ENCODE measurements at regions not wholly inside any gene's neighbourhood (a gene's known extent, or its start where the extent isn't known, plus 50 kb on each side); places are given as distances from the start of the nearest gene placed in this dataset.
"Not testable (repeated sequence)": the region's sequence is repeated elsewhere in the genome, so short reads cannot be mapped to it uniquely, and the experiment has no call there.

- H2AK5ac ChIP-seq (ENCODE audit: low read depth, low read length); H3K23ac ChIP-seq (ENCODE audit: low read depth, low read length, poor library complexity); H2AFZ ChIP-seq (ENCODE audit: low read length); H3K9me3 ChIP-seq (replicated peaks in 1 of 2; ENCODE audit: control insufficient read depth in 2 of 2, insufficient read depth in 1 of 2, low read depth in 1 of 2, low read length in 2 of 2); H3K27ac ChIP-seq (replicated peaks; ENCODE audit: low read length); H3K79me1 ChIP-seq (ENCODE audit: low read depth, low read length); H2BK5ac ChIP-seq (ENCODE audit: low read length); H3K4ac ChIP-seq (ENCODE audit: low read length); H3K4me2 ChIP-seq (ENCODE audit: insufficient read depth, low read length, poor library complexity, severe bottlenecking); H3K14ac ChIP-seq (ENCODE audit: low read length); DNase-seq (ENCODE audit: low spot score); H2BK15ac ChIP-seq (ENCODE audit: low read length); H2BK120ac ChIP-seq (ENCODE audit: low read depth, low read length); H3K4me1 ChIP-seq (ENCODE audit: control insufficient read depth in 2 of 2, insufficient read depth in 1 of 2, low read depth in 1 of 2, low read length in 2 of 2); H2BK12ac ChIP-seq (ENCODE audit: low read length); H4K91ac ChIP-seq (ENCODE audit: low read depth, low read length, poor library complexity); H3K36me3 ChIP-seq (replicated peaks in 1 of 2; ENCODE audit: control insufficient read depth in 2 of 2, insufficient read depth in 2 of 2, low read length in 2 of 2); H3K18ac ChIP-seq (ENCODE audit: low read length); H4K8ac ChIP-seq (ENCODE audit: low read depth, low read length); H3K4me3 ChIP-seq (ENCODE audit: low read length in 2 of 2); H3K27me3 ChIP-seq (ENCODE audit: control insufficient read depth in 3 of 3, insufficient read depth in 3 of 3, low read depth in 1 of 3, low read length in 3 of 3); H3K9ac ChIP-seq (ENCODE audit: low read depth, low read length, poor library complexity): not testable (repeated sequence)
- WGBS, 2 donors (ENCODE audit: extremely low coverage in 2 of 2, insufficient read length in 2 of 2, insufficient replicate concordance in 1 of 2), result no CpG with 5 or more reads among the region's 4 CpGs
These were observed 94.3 kb downstream of the XKR3 start for GRCh38 chr22:16730894-16731293.

- H2AFZ ChIP-seq (ENCODE audit: low read length); H2AK5ac ChIP-seq (ENCODE audit: low read depth, low read length); H3K79me1 ChIP-seq (ENCODE audit: low read depth, low read length); H3K23ac ChIP-seq (ENCODE audit: low read depth, low read length, poor library complexity); DNase-seq (ENCODE audit: low spot score); H2BK15ac ChIP-seq (ENCODE audit: low read length); H2BK12ac ChIP-seq (ENCODE audit: low read length); H3K27ac ChIP-seq (replicated peaks; ENCODE audit: low read length); H3K4me2 ChIP-seq (ENCODE audit: insufficient read depth, low read length, poor library complexity, severe bottlenecking); H3K9me3 ChIP-seq (replicated peaks in 1 of 2; ENCODE audit: control insufficient read depth in 2 of 2, insufficient read depth in 1 of 2, low read depth in 1 of 2, low read length in 2 of 2); H3K4me3 ChIP-seq (ENCODE audit: low read length in 2 of 2); H3K9ac ChIP-seq (ENCODE audit: low read depth, low read length, poor library complexity); H3K4me1 ChIP-seq (ENCODE audit: control insufficient read depth in 2 of 2, insufficient read depth in 1 of 2, low read depth in 1 of 2, low read length in 2 of 2); H2BK5ac ChIP-seq (ENCODE audit: low read length); H4K91ac ChIP-seq (ENCODE audit: low read depth, low read length, poor library complexity); H3K18ac ChIP-seq (ENCODE audit: low read length); H2BK120ac ChIP-seq (ENCODE audit: low read depth, low read length); H3K27me3 ChIP-seq (ENCODE audit: control insufficient read depth in 3 of 3, insufficient read depth in 3 of 3, low read depth in 1 of 3, low read length in 3 of 3); H3K14ac ChIP-seq (ENCODE audit: low read length); H4K8ac ChIP-seq (ENCODE audit: low read depth, low read length); H3K4ac ChIP-seq (ENCODE audit: low read length); H3K36me3 ChIP-seq (replicated peaks in 1 of 2; ENCODE audit: control insufficient read depth in 2 of 2, insufficient read depth in 2 of 2, low read length in 2 of 2): not testable (repeated sequence)
- no CpG with 5 or more reads among the region's 1 CpG for WGBS, 2 donors (ENCODE audit: extremely low coverage in 2 of 2, insufficient read length in 2 of 2, insufficient replicate concordance in 1 of 2)
These were observed 97.7 kb downstream of the XKR3 start for GRCh38 chr22:16727491-16727890.

DNA sequence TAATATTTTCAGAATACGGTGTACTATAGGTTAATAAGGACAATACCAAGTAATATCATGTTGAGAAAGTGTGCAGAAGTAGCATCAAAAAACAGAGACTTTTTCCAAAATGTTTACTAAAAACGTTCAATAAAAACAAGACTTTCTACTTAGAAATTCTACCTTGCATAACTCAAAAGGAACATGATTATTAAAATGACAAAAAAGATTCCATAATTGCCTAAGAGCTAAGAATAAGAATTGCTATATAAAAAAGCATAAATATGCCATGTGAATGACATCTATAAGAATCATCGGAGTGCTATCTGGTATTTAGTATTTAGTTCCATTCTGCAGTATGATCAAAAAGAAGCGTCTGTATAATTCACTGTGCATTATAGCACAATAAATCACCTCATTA is 102.0 kb downstream of the XKR3 start:
- not testable (repeated sequence) for H3K14ac ChIP-seq (ENCODE audit: low read length); H3K79me1 ChIP-seq (ENCODE audit: low read depth, low read length); H3K9me3 ChIP-seq (replicated peaks in 1 of 2; ENCODE audit: control insufficient read depth in 2 of 2, insufficient read depth in 1 of 2, low read depth in 1 of 2, low read length in 2 of 2); H4K91ac ChIP-seq (ENCODE audit: low read depth, low read length, poor library complexity); H3K4ac ChIP-seq (ENCODE audit: low read length); H3K23ac ChIP-seq (ENCODE audit: low read depth, low read length, poor library complexity); H2AFZ ChIP-seq (ENCODE audit: low read length); H2BK120ac ChIP-seq (ENCODE audit: low read depth, low read length); H3K4me3 ChIP-seq (ENCODE audit: low read length in 2 of 2); H3K36me3 ChIP-seq (replicated peaks in 1 of 2; ENCODE audit: control insufficient read depth in 2 of 2, insufficient read depth in 2 of 2, low read length in 2 of 2); DNase-seq (ENCODE audit: low spot score); H4K8ac ChIP-seq (ENCODE audit: low read depth, low read length); H2BK15ac ChIP-seq (ENCODE audit: low read length); H3K18ac ChIP-seq (ENCODE audit: low read length); H3K27ac ChIP-seq (replicated peaks; ENCODE audit: low read length); H2BK12ac ChIP-seq (ENCODE audit: low read length); H3K27me3 ChIP-seq (ENCODE audit: control insufficient read depth in 3 of 3, insufficient read depth in 3 of 3, low read depth in 1 of 3, low read length in 3 of 3); H3K9ac ChIP-seq (ENCODE audit: low read depth, low read length, poor library complexity); H2BK5ac ChIP-seq (ENCODE audit: low read length); H3K4me2 ChIP-seq (ENCODE audit: insufficient read depth, low read length, poor library complexity, severe bottlenecking); H3K4me1 ChIP-seq (ENCODE audit: control insufficient read depth in 2 of 2, insufficient read depth in 1 of 2, low read depth in 1 of 2, low read length in 2 of 2); H2AK5ac ChIP-seq (ENCODE audit: low read depth, low read length)
- no CpG with 5 or more reads among the region's 4 CpGs for WGBS, 2 donors (ENCODE audit: extremely low coverage in 2 of 2, insufficient read length in 2 of 2, insufficient replicate concordance in 1 of 2)

GRCh38 chr22:16722564-16722963 is 102.6 kb downstream of the XKR3 start:
- H3K14ac ChIP-seq (ENCODE audit: low read length); DNase-seq (ENCODE audit: low spot score); H3K27me3 ChIP-seq (ENCODE audit: control insufficient read depth in 3 of 3, insufficient read depth in 3 of 3, low read depth in 1 of 3, low read length in 3 of 3); H3K79me1 ChIP-seq (ENCODE audit: low read depth, low read length); H3K4me1 ChIP-seq (ENCODE audit: control insufficient read depth in 2 of 2, insufficient read depth in 1 of 2, low read depth in 1 of 2, low read length in 2 of 2); H4K8ac ChIP-seq (ENCODE audit: low read depth, low read length); H3K36me3 ChIP-seq (replicated peaks in 1 of 2; ENCODE audit: control insufficient read depth in 2 of 2, insufficient read depth in 2 of 2, low read length in 2 of 2); H2BK12ac ChIP-seq (ENCODE audit: low read length); H3K18ac ChIP-seq (ENCODE audit: low read length); H3K4ac ChIP-seq (ENCODE audit: low read length); H2BK15ac ChIP-seq (ENCODE audit: low read length); H3K9ac ChIP-seq (ENCODE audit: low read depth, low read length, poor library complexity); H3K27ac ChIP-seq (replicated peaks; ENCODE audit: low read length); H2AFZ ChIP-seq (ENCODE audit: low read length); H3K4me2 ChIP-seq (ENCODE audit: insufficient read depth, low read length, poor library complexity, severe bottlenecking); H3K23ac ChIP-seq (ENCODE audit: low read depth, low read length, poor library complexity); H4K91ac ChIP-seq (ENCODE audit: low read depth, low read length, poor library complexity); H3K9me3 ChIP-seq (replicated peaks in 1 of 2; ENCODE audit: control insufficient read depth in 2 of 2, insufficient read depth in 1 of 2, low read depth in 1 of 2, low read length in 2 of 2); H2AK5ac ChIP-seq (ENCODE audit: low read depth, low read length); H3K4me3 ChIP-seq (ENCODE audit: low read length in 2 of 2); H2BK120ac ChIP-seq (ENCODE audit: low read depth, low read length); H2BK5ac ChIP-seq (ENCODE audit: low read length): not testable (repeated sequence)
- WGBS, 2 donors (ENCODE audit: extremely low coverage in 2 of 2, insufficient read length in 2 of 2, insufficient replicate concordance in 1 of 2), result no CpG with 5 or more reads among the region's 3 CpGs
